ENCODE measurements at regions not wholly inside any gene's neighbourhood (a gene's known extent, or its start where the extent isn't known, plus 50 kb on each side); places are given as distances from the start of the nearest gene placed in this dataset.

- Mint-ChIP-seq H3K27ac (no peak overlapping the region), H3K27me3 (peaks cover 4% of the 10 kb centered on the region), H3K9me3 (ENCODE audit: low read depth) (peaks cover 2% of the 10 kb centered on the region), H3K4me3 (no peak overlapping the region), H3K4me1 (peaks cover 9% of the 10 kb centered on the region), H3K36me3 (ENCODE audit: low read depth) (no peaks in the 10 kb centered on the region)
- peak; percentile 30 for DNase-seq
- CTCF ChIA-PET: no interaction called here
- POLR2A ChIA-PET: interaction anchor here (1.2 kb wide), 1 partner anchor 19 kb away, joined by 4 read pairs; no protein-coding TSS in a partner anchor
- peak; percentile 77 for ATAC-seq
- intact Hi-C loops (cut with DNase I, micrococcal nuclease): loop anchor here in 1 of 2 experiments (1.0 to 5.0 kb wide), 2 partner anchors 19 to 175 kb away; no protein-coding TSS in a partner anchor
These were observed 825.3 kb upstream of the GJE1 start for GRCh38 chr6:141307309-141307998.

- CTCF ChIA-PET: no interaction called here
- DNase-seq: no peak
- Mint-ChIP-seq H3K36me3 (ENCODE audit: low read depth) (no peaks in the 10 kb centered on the region), H3K4me1 (peaks cover 5% of the 10 kb centered on the region), H3K27me3 (peaks cover 2% of the 10 kb centered on the region), H3K27ac (no peak overlapping the region), H3K9me3 (ENCODE audit: low read depth) (peaks cover 2% of the 10 kb centered on the region), H3K4me3 (no peak overlapping the region)
- POLR2A ChIA-PET: no interaction called here
- no peak for ATAC-seq
- intact Hi-C loops (cut with DNase I, micrococcal nuclease): no loop called here
These were observed 828.8 kb upstream of the GJE1 start for GRCh38 chr6:141303907-141304306.

GRCh38 chr6:141301779-141302178, 830.9 kb upstream of the GJE1 start:
- ChIA-PET POLR2A (interaction anchor here (0.6 kb wide), 1 partner anchor 137 kb away, joined by 5 read pairs; no protein-coding TSS in a partner anchor), CTCF (no interaction called here)
- no peak for DNase-seq
- H3K4me1 Mint-ChIP-seq: no peaks in the 10 kb centered on the region
- no peaks in the 10 kb centered on the region for H3K27me3 Mint-ChIP-seq
- no peaks in the 10 kb centered on the region for H3K36me3 Mint-ChIP-seq (ENCODE audit: low read depth)
- ATAC-seq: no peak
- intact Hi-C loops (cut with DNase I, micrococcal nuclease): no loop called here
- H3K27ac Mint-ChIP-seq: no peak overlapping the region
- H3K4me3 Mint-ChIP-seq: no peak overlapping the region
- no peaks in the 10 kb centered on the region for H3K9me3 Mint-ChIP-seq (ENCODE audit: low read depth)

- CTCF ChIA-PET: interaction anchor here (1.3 kb wide), 1 partner anchor 120 kb away, joined by 3 read pairs; no protein-coding TSS in a partner anchor
- no peak for ATAC-seq
- no peak overlapping the region for H3K27ac Mint-ChIP-seq
These were observed 841.6 kb upstream of the GJE1 start for GRCh38 chr6:141290941-141291721.

GRCh38 chr6:141288947-141289346, 843.8 kb upstream of the GJE1 start:
- Mint-ChIP-seq H3K27ac (no peak overlapping the region), H3K4me1 (no peaks in the 10 kb centered on the region), H3K27me3 (no peaks in the 10 kb centered on the region), H3K4me3 (no peak overlapping the region), H3K36me3 (ENCODE audit: low read depth) (peaks cover 4% of the 10 kb centered on the region), H3K9me3 (ENCODE audit: low read depth) (peaks cover 5% of the 10 kb centered on the region)
- DNase-seq (no peak), ATAC-seq (no peak)
- intact Hi-C loops (cut with DNase I, micrococcal nuclease): no loop called here
- CTCF ChIA-PET: no interaction called here
- POLR2A ChIA-PET: no interaction called here

More at GRCh38 chr6:141290941-141291721, 841.6 kb upstream of the GJE1 start:
- intact Hi-C loops (cut with DNase I, micrococcal nuclease): no loop called here
- Mint-ChIP-seq H3K9me3 (ENCODE audit: low read depth) (peaks cover 5% of the 10 kb centered on the region), H3K4me3 (no peak overlapping the region), H3K27me3 (no peaks in the 10 kb centered on the region), H3K36me3 (ENCODE audit: low read depth) (peaks cover 4% of the 10 kb centered on the region), H3K4me1 (no peaks in the 10 kb centered on the region)
- no peak for DNase-seq
- POLR2A ChIA-PET: no interaction called here

GRCh38 chr6:141282263-141282662, 850.5 kb upstream of the GJE1 start:
- no peaks in the 10 kb centered on the region for H3K9me3 Mint-ChIP-seq (ENCODE audit: low read depth)
- ATAC-seq: no peak
- no peaks in the 10 kb centered on the region for H3K36me3 Mint-ChIP-seq (ENCODE audit: low read depth)
- no peaks in the 10 kb centered on the region for H3K27me3 Mint-ChIP-seq
- POLR2A ChIA-PET: no interaction called here
- DNase-seq: no peak
- no peak overlapping the region for H3K27ac Mint-ChIP-seq
- H3K4me3 Mint-ChIP-seq: no peak overlapping the region
- CTCF ChIA-PET: interaction anchor here (0.6 kb wide), 1 partner anchor 24 kb away, joined by 3 read pairs; no protein-coding TSS in a partner anchor
- no peaks in the 10 kb centered on the region for H3K4me1 Mint-ChIP-seq
- intact Hi-C loops (cut with DNase I, micrococcal nuclease): no loop called here

GRCh38 chr6:141269684-141270083, 863.0 kb upstream of the GJE1 start:
- no peak for ATAC-seq

GRCh38 chr6:141267420-141267819, 865.3 kb upstream of the GJE1 start:
- Mint-ChIP-seq H3K9me3 (ENCODE audit: low read depth) (no peaks in the 10 kb centered on the region), H3K27me3 (no peaks in the 10 kb centered on the region), H3K4me1 (peaks cover 2% of the 10 kb centered on the region), H3K36me3 (ENCODE audit: low read depth) (no peaks in the 10 kb centered on the region), H3K27ac (no peak overlapping the region), H3K4me3 (no peak overlapping the region)
- no peak for ATAC-seq
- ChIA-PET POLR2A (no interaction called here), CTCF (no interaction called here)
- no peak for DNase-seq
- intact Hi-C loops (cut with DNase I, micrococcal nuclease): no loop called here

More at GRCh38 chr6:141269684-141270083, 863.0 kb upstream of the GJE1 start:
- DNase-seq: no peak
- Mint-ChIP-seq H3K4me3 (no peak overlapping the region), H3K4me1 (peaks cover 2% of the 10 kb centered on the region), H3K9me3 (ENCODE audit: low read depth) (no peaks in the 10 kb centered on the region), H3K36me3 (ENCODE audit: low read depth) (no peaks in the 10 kb centered on the region), H3K27me3 (no peaks in the 10 kb centered on the region), H3K27ac (no peak overlapping the region)
- intact Hi-C loops (cut with DNase I, micrococcal nuclease): no loop called here
- CTCF ChIA-PET: no interaction called here
- POLR2A ChIA-PET: no interaction called here

GRCh38 chr6:141265756-141266623, 866.7 kb upstream of the GJE1 start:
- H3K27me3 Mint-ChIP-seq: no peaks in the 10 kb centered on the region
- H3K4me3 Mint-ChIP-seq: no peak overlapping the region
- ATAC-seq (no peak), DNase-seq (no peak)
- CTCF ChIA-PET: no interaction called here
- H3K27ac Mint-ChIP-seq: no peak overlapping the region
- POLR2A ChIA-PET: no interaction called here
- H3K4me1 Mint-ChIP-seq: peaks cover 2% of the 10 kb centered on the region
- no peaks in the 10 kb centered on the region for H3K9me3 Mint-ChIP-seq (ENCODE audit: low read depth)
- intact Hi-C loops (cut with DNase I, micrococcal nuclease): no loop called here
- no peaks in the 10 kb centered on the region for H3K36me3 Mint-ChIP-seq (ENCODE audit: low read depth)

- Mint-ChIP-seq H3K4me1 (peaks cover 2% of the 10 kb centered on the region), H3K36me3 (ENCODE audit: low read depth) (no peaks in the 10 kb centered on the region), H3K27me3 (no peaks in the 10 kb centered on the region), H3K27ac (no peak overlapping the region), H3K9me3 (ENCODE audit: low read depth) (no peaks in the 10 kb centered on the region), H3K4me3 (no peak overlapping the region)
- ATAC-seq: no peak
- intact Hi-C loops (cut with DNase I, micrococcal nuclease): no loop called here
- DNase-seq: no peak
- CTCF ChIA-PET: no interaction called here
- POLR2A ChIA-PET: no interaction called here
These were observed 868.6 kb upstream of the GJE1 start for GRCh38 chr6:141264101-141264500.

GRCh38 chr6:141261672-141262060, 871.1 kb upstream of the GJE1 start:
- H3K36me3 Mint-ChIP-seq (ENCODE audit: low read depth): no peaks in the 10 kb centered on the region
- H3K4me1 Mint-ChIP-seq: peaks cover 2% of the 10 kb centered on the region
- DNase-seq: no peak
- H3K27me3 Mint-ChIP-seq: no peaks in the 10 kb centered on the region
- intact Hi-C loops (cut with DNase I, micrococcal nuclease): no loop called here
- H3K4me3 Mint-ChIP-seq: no peak overlapping the region
- no peak for ATAC-seq
- H3K9me3 Mint-ChIP-seq (ENCODE audit: low read depth): no peaks in the 10 kb centered on the region
- ChIA-PET CTCF (no interaction called here), POLR2A (no interaction called here)
- no peak overlapping the region for H3K27ac Mint-ChIP-seq
